ENCODE measurements at regions not wholly inside any gene's neighbourhood (a gene's known extent, or its start where the extent isn't known, plus 50 kb on each side); places are given as distances from the start of the nearest gene placed in this dataset.
"Not testable (repeated sequence)": the region's sequence is repeated elsewhere in the genome, so short reads cannot be mapped to it uniquely, and the experiment has no call there.

DNA sequence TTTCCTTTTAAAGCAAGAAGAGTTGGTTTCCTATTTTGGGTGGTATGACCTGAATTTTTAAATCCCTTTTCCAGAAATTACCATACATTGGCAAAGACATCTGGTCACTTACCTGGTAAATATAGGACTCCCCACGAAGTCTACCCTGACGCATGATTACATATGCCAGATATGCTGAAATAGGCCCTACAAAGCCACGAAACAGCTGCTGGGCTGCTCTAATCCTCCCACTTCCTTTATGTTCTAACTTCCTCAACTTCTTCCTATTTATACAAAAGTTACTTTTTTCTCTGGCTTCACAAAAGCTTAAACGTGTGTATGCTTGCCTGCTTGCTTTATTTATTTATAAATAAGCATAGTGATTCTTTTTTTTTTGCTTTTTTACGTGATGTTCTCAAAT, 186.0 kb upstream of the EPHA4 start:
- DNase-seq, result no peak

DNA sequence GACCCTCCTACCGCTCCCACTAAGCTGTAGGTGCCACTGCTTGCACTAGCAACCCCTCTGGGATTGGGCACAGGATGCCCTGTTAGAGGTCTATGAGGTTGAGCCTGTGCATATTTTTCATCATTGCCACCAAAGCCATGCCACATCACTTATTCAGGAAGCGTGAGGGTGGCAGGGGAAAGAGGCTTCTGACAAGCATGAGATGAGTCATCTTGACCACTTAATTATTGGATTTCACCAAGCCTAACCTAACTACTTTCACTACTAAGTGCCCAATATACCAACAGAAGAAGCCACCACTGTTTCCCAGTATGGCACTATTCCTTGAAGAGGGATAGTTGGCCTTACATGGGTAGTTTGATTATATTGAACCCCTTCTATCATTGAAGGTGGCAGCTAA, 181.3 kb upstream of the EPHA4 start:
- DNase-seq, result no peak

- DNase-seq, result no peak
Observed at GRCh38 chr2:221752781-221753180, 180.7 kb upstream of the EPHA4 start.

- no peak for DNase-seq
Observed at GRCh38 chr2:221750316-221750715, 178.2 kb upstream of the EPHA4 start.

DNA sequence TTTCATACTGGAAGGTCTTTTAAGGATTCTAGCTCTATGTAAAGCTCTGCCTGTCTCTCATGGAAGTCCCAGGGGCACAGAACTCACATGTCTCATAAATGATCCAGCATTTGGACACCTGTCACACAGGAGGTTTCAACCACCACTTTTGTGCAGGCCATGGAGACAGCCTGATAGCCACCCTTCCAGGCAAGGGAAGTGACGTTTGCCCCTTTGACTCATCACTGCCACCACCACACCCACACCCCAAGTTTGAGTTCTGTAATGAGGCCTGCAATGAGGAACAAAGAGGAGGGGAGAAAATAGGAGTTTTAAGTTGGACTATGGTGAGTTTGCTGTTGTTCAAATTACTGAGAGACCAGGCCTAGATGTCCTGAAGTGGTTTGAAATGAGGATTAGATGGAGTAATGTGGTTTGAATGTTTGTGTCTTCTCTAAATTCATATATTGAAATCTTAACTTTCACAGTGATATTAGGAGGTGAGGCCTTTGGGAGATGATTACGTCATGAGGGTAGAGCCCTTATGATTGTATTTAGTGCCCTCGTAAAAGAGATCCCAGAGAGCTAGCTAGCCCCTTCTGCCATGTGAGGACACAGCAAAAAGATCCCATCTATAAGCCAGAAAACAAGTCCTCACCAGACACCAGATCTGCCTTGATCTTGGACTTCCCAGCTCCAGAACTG, 175.3 kb upstream of the EPHA4 start:
- no peak for DNase-seq

GRCh38 chr2:221741496-221742211, 169.6 kb upstream of the EPHA4 start:
- DNase-seq, result no peak

DNA sequence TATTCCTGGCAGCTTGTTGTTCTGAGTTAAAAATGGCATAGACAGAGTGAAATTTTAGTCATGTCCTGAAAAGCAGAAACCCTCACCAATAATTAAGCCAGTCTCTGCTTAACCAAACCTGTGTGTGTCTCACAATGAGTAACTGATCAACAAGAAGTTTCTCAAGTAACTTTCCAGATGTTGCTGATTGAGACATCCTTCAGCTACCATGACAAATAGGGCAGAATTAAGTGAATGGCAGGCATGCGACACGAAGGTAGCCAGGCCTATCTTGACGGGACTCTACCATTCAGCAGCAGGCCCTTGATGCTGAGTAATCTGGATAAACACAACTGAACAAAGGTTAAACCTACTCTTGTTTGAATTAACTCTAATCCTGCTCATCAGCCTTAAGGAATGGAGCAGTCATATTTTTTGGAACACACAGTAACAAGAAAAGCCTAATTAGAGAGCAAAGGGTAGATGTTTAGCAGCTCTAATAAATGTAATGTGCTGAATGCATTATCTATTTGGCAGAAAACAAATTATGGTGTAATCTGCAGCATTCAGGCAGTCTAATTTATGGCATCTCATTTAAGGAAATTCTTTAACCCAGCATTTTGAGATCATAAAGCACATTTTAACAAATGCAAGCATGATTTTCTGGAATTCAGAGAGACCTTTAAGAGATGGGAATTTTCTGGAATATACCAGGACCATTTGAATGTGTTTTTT, 159.5 kb upstream of the EPHA4 start:
- no peak for DNase-seq

- DNase-seq, result no peak
Observed at GRCh38 chr2:221726894-221727513, 154.9 kb upstream of the EPHA4 start.

DNA sequence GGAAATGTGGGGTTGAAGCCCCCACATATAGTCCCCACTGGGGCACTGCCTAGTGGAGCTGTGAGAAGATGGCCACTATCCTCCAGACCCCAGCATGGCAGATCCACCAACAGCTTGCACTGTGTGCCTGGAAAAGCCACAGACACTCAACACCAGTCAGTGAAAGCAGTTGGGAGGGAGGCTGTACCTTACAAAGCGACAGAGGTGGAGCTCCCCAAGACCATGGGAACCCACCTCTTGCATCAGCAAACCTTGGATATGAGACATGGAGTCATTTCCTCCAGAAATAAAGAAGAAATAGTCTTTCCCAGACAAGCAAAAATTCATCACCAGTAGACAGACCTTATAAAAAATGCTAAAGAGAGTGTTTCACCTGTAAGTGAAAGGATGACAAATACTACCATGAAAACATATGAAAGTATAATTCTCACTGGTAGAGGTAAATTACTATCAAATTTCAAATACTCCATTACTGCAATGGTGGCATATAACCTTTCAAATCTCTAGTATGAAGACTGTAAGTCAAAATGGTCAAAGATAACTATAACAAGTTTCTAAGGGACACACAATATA, 152.6 kb upstream of the EPHA4 start:
- DNase-seq, result no peak

DNA sequence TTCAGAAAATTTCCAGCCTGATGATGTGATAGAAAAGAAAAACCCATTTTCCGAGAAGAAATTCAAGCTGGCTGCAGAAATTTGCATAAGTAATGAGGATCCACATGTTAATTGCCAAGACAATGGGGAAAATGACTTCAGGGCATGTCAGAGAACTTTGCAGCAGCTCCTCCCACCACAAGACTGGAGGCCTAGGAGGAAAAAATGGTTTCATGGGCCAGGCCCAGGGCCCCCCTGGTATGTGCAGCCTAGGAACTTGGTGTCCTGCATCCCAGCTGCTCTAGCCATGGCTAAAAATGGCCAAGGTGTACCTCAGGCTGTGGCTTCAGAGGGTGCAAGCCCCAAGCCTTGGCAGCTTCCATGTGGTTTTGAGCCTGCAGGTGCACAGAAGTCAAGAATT, 152.0 kb upstream of the EPHA4 start:
- not testable (repeated sequence) for DNase-seq

DNA sequence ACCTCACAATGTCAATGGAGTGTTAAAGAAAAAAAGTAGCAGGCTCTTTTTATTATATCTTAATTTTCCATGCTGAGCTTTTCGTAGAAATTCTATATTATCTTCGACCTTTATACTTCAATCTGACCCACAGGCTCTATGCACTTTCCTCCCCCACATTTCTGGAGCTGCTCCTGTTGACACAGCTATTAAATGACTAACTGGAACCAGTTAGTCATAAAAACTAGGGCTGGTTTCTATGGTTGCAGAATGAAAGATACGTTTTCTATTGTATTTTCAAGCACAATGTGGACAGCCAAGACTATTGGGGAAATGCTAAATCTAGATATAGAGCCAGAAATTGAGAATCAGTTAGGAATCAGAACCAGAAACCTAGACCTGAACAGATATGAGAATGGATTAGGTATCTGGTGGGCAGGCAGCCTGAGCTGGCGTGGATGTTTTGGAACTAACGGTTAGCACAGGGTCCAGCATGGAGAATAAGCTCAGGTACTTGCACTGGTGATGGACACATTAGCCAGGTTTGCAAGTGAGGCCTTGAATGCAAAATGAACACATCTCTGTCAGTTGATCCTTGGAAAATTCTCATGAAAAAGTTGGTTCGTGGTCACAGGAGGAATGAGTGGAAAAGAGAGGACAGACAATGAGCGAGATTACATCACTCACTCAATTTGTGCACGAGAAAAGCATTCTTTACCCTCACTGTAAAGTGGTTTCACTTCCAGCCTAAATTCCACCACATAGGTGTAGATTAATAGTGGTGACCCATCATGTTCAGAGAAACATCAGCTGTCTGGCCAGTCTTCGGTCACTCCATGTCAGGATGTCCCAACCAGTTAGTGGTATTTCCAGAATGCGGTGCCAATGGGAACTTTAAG, 144.6 kb upstream of the EPHA4 start:
- DNase-seq, result no peak

- DNase-seq, result no peak
Observed at GRCh38 chr2:221715523-221716247, 143.6 kb upstream of the EPHA4 start.

DNA sequence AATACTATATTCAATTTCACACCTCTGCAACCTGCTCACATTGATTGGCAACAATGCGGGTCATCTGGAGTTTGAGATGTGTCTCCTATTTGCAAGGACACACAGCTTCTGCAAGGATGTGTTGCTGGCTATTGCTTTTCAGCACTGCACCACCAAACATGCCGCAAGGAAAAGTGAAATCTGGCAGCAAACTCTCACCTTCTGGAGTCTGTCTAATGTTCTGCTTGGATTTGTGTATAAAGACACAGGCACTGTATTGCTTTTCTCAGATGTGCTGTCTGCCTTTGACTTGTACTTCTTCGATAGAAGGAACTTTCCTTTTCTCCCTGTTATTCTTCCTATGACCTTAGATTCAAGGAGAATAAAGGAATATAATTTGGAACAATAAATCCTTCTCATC, 138.6 kb upstream of the EPHA4 start:
- DNase-seq, result no peak

- DNase-seq, result no peak
Observed at GRCh38 chr2:221708902-221709301, 136.8 kb upstream of the EPHA4 start.

DNA sequence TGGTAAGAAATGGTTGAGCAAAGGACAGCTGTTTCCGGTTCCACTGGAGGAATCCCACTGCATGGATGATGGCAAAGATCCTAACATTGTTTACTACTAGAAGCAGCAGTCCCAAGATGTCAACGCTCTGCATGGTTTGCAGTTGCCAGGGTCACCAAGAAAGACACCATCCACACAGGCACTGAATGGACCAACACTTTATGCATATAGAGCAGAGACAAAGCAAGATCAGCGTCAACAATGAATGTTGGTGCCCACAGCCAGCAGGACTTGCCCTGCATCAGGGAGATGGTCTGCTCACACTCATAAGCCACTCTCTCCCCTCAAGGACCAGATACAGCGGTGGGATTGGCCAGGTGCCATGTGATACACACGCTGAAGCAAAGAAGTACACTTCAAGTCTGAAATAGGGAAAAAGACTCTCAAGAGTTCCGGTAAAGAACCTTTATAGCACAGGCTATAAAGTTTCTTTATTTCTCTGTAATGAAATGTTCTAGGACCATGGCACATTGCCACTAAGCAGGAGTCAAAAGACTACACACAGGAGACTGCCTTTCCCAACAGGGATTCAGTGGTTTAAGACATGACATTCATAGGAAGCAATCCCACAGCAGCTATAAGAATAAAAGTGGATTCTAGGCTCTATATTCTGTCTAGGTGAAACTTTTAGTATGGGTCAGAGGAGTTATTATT, 133.2 kb upstream of the EPHA4 start:
- no peak for DNase-seq

GRCh38 chr2:221704442-221704841, 132.3 kb upstream of the EPHA4 start:
- no peak for DNase-seq

DNA sequence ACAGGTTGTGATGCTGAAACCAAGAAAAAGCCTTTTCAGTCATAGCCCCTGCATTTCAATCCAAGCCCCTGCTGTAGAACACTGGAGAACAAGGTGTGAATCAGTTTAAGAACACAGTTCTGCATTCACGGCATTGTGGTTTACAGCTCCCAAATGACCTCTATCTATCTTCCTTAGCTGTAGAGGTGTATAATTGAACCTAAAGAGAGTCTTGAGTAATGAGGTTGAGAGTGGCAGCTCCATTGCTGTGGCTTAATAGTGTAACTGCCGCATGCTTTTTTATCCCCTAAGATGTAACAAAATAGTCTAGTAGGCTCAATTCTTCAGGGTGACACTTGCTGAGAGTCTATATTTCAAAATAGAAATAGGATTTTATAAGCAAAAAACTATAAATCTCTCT, 121.3 kb upstream of the EPHA4 start:
- no peak for DNase-seq

DNA sequence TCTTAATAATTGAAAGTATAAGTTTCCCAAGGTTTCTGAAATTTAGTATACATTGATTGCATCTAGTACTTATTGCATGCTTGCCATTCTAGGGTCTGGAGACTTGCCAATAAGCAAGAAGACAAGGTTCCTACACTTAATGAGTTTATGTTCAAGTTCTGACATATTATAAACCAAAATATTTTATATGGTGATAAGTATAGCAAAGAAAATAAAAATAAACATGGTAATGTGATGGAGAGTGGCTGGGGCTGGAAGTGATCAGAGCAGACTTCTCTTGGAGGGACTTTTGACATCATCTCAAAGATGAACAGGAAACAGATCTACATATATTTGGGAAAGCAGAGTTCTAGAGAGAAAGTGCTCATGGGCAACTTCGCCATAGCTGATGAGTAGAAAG, 119.5 kb upstream of the EPHA4 start:
- no peak for DNase-seq

- no peak for DNase-seq
Observed at GRCh38 chr2:221689140-221689539, 117.0 kb upstream of the EPHA4 start.

GRCh38 chr2:221680548-221680947, 108.4 kb upstream of the EPHA4 start:
- no peak for DNase-seq

GRCh38 chr2:221677688-221678087, 105.6 kb upstream of the EPHA4 start:
- no peak for DNase-seq

All from C1 segment of cervical spinal cord (tissue), 14 donors.